ENCODE measurements at regions not wholly inside any gene's neighbourhood (a gene's known extent, or its start where the extent isn't known, plus 50 kb on each side); places are given as distances from the start of the nearest gene placed in this dataset.

DNA sequence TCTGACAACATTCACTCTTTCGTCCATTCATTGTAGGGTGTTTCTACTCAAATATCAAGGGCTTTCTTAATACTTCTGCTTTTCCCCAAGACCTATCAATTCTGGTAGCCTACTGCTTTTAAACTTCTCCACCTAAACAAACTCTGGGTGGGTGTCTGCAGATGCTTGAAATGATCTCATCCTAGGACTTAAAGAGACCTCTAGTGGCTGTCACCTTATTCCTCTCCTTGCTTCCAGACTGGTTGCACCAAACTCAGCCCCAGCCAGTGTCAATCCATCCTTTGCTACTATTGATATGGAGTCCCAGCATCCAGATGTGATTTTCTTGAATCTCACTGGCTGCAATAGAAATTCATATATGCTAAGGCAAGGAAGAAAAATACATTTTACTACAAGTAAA lies 274.7 kb downstream of the NXPE2 start:
- Histone ChIP-seq H3K4me1 (no peaks in the 10 kb centered on the region), H3K9ac (no peak overlapping the region), H3K9me3 (ENCODE audit: low read depth) (no peaks in the 10 kb centered on the region), H2AFZ (replicated peaks) (no peak overlapping the region), H3K79me2 (ENCODE audit: low read depth) (no peaks in the 10 kb centered on the region), H3K4me3 (no peak overlapping the region), H3K4me2 (no peak overlapping the region), H4K20me1 (ENCODE audit: low read depth) (no peaks in the 10 kb centered on the region), H3F3A (ENCODE audit: low read depth) (no peaks in the 10 kb centered on the region), H3K27ac (no peak overlapping the region), H3K27me3 (no peaks in the 10 kb centered on the region), H3K36me3 (no peaks in the 10 kb centered on the region)
- TF ChIP-seq, protein P1, sequence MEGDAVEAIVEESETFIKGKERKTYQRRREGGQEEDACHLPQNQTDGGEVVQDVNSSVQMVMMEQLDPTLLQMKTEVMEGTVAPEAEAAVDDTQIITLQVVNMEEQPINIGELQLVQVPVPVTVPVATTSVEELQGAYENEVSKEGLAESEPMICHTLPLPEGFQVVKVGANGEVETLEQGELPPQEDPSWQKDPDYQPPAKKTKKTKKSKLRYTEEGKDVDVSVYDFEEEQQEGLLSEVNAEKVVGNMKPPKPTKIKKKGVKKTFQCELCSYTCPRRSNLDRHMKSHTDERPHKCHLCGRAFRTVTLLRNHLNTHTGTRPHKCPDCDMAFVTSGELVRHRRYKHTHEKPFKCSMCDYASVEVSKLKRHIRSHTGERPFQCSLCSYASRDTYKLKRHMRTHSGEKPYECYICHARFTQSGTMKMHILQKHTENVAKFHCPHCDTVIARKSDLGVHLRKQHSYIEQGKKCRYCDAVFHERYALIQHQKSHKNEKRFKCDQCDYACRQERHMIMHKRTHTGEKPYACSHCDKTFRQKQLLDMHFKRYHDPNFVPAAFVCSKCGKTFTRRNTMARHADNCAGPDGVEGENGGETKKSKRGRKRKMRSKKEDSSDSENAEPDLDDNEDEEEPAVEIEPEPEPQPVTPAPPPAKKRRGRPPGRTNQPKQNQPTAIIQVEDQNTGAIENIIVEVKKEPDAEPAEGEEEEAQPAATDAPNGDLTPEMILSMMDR (IDR thresholded peaks at IDR 0.05) = peak; percentile 56
- no peak for TF ChIP-seq EZH2 (IDR thresholded peaks at IDR 0.05)
- Mint-ChIP-seq H3K27me3 (ENCODE audit: insufficient read depth, low read depth) (peaks cover 7% of the 10 kb centered on the region), H3K36me3 (no peaks in the 10 kb centered on the region), H3K4me1 (peaks cover 10% of the 10 kb centered on the region), H3K27ac (no peak overlapping the region), H3K9me3 (no peaks in the 10 kb centered on the region), H3K4me3 (no peak overlapping the region)
- DNase-seq (ENCODE audit: low spot score) = peak; percentile 44

GRCh38 chr11:114955923-114956322 lies 277.6 kb downstream of the NXPE2 start:
- Mint-ChIP-seq H3K4me3 (no peak overlapping the region), H3K36me3 (no peaks in the 10 kb centered on the region), H3K4me1 (no peaks in the 10 kb centered on the region), H3K9me3 (no peaks in the 10 kb centered on the region), H3K27ac (no peak overlapping the region), H3K27me3 (ENCODE audit: insufficient read depth, low read depth) (peaks cover 8% of the 10 kb centered on the region)
- TF ChIP-seq EZH2 (IDR thresholded peaks at IDR 0.05) (no peak), EZH2phosphoT487 (IDR thresholded peaks at IDR 0.05) (no peak)
- TF ChIP-seq, protein P1 (IDR thresholded peaks at IDR 0.05) = no peak
- Histone ChIP-seq H3K4me2 (no peak overlapping the region), H3K79me2 (ENCODE audit: low read depth) (no peaks in the 10 kb centered on the region), H3K9me3 (ENCODE audit: low read depth) (no peaks in the 10 kb centered on the region), H3K27me3 (no peaks in the 10 kb centered on the region), H3K36me3 (no peaks in the 10 kb centered on the region), H3K4me3 (no peak overlapping the region), H3K4me1 (peaks cover 5% of the 10 kb centered on the region), H4K20me1 (ENCODE audit: low read depth) (no peaks in the 10 kb centered on the region), H3K27ac (no peak overlapping the region), H3K9ac (no peak overlapping the region), H3F3A (ENCODE audit: low read depth) (no peaks in the 10 kb centered on the region), H2AFZ (replicated peaks) (no peak overlapping the region)
- no peak for DNase-seq (ENCODE audit: low spot score)

DNA sequence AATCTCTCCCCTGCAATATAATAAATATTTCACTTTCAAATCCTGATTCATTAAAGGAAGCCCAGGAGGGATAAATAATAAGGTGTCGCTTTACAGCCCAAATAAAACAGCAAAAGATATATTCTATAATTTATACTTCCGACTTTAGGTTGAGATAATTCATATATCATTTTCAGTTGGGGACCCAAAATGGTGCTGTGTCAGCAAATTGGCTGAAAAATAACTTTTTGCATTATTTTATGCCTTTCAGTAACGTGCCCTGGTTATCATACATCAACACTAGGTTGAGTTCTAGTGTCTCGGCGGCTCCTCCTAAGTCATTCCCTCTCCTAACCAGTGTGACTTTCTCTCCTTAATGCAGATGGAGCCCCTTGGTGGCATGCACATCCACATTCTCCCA lies 278.2 kb downstream of the NXPE2 start:
- H2AFZ ChIP-seq (replicated peaks) = no peak overlapping the region
- no peaks in the 10 kb centered on the region for H3F3A ChIP-seq (ENCODE audit: low read depth)
- Mint-ChIP-seq H3K4me1 (peaks cover 4% of the 10 kb centered on the region), H3K27ac (no peak overlapping the region), H3K4me3 (no peak overlapping the region), H3K36me3 (no peaks in the 10 kb centered on the region), H3K9me3 (no peaks in the 10 kb centered on the region), H3K27me3 (ENCODE audit: insufficient read depth, low read depth) (peaks cover 8% of the 10 kb centered on the region)
- H3K4me1 ChIP-seq = peaks cover 8% of the 10 kb centered on the region
- no peaks in the 10 kb centered on the region for H3K79me2 ChIP-seq (ENCODE audit: low read depth)
- H3K36me3 ChIP-seq = no peaks in the 10 kb centered on the region
- no peak overlapping the region for H3K27ac ChIP-seq
- H3K4me2 ChIP-seq = no peak overlapping the region
- H4K20me1 ChIP-seq (ENCODE audit: low read depth) = no peaks in the 10 kb centered on the region
- H3K9me3 ChIP-seq (ENCODE audit: low read depth) = no peaks in the 10 kb centered on the region
- DNase-seq (ENCODE audit: low spot score) = no peak
- H3K9ac ChIP-seq = no peak overlapping the region
- no peak overlapping the region for H3K4me3 ChIP-seq
- no peak for TF ChIP-seq EZH2phosphoT487 (IDR thresholded peaks at IDR 0.05)
- TF ChIP-seq EZH2 (IDR thresholded peaks at IDR 0.05) = no peak
- TF ChIP-seq, protein P1 (IDR thresholded peaks at IDR 0.05) = no peak
- no peaks in the 10 kb centered on the region for H3K27me3 ChIP-seq

All from neural progenitor cell (in vitro differentiated cells).